ENCODE measurements at regions not wholly inside any gene's neighbourhood (a gene's known extent, or its start where the extent isn't known, plus 50 kb on each side); places are given as distances from the start of the nearest gene placed in this dataset.

GRCh38 chr13:87887459-87888123, 216.4 kb downstream of the SLITRK5 start:
- Histone ChIP-seq H3K4me3 (no peak overlapping the region), H3K27ac (replicated peaks) (no peak overlapping the region), H3K4me1 (no peaks in the 10 kb centered on the region), H3K27me3 (ENCODE audit: low read depth) (no peaks in the 10 kb centered on the region), H3K9me3 (replicated peaks) (peaks cover 11% of the 10 kb centered on the region), H3K36me3 (no peaks in the 10 kb centered on the region)
- intact Hi-C loops (cut with micrococcal nuclease) = no loop called here
- DNase-seq = no peak
- no peak for TF ChIP-seq CTCF (IDR thresholded peaks at IDR 0.05; ENCODE audit: borderline replicate concordance)

DNA sequence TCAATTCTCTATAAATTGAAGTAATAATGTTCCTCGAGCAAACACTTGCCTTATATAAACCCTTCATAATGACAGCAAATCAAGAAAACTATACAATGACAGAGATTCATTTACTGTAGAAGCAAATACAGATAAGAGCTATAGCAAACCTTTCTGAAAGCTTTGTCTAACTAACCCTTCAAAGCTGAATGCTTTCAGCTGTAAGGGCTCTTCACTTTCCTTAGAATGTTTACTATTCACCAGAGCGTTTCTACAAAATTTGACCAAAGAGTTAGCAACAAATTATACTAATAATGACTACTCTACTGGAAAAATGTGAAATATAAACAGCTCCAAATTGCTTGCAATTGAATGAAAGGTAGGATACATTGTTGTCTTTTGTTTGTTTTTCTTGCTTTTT, 218.1 kb downstream of the SLITRK5 start:
- Histone ChIP-seq H3K27ac (replicated peaks) (no peak overlapping the region), H3K27me3 (ENCODE audit: low read depth) (no peaks in the 10 kb centered on the region), H3K4me3 (no peak overlapping the region), H3K36me3 (no peaks in the 10 kb centered on the region), H3K9me3 (replicated peaks) (peaks cover 11% of the 10 kb centered on the region), H3K4me1 (no peaks in the 10 kb centered on the region)
- intact Hi-C loops (cut with micrococcal nuclease) = no loop called here
- no peak for DNase-seq
- TF ChIP-seq CTCF (IDR thresholded peaks at IDR 0.05; ENCODE audit: borderline replicate concordance) = no peak

- peaks cover 11% of the 10 kb centered on the region for H3K9me3 ChIP-seq (replicated peaks)
- H3K27ac ChIP-seq (replicated peaks) = no peak overlapping the region
- no peak for TF ChIP-seq CTCF (IDR thresholded peaks at IDR 0.05; ENCODE audit: borderline replicate concordance)
- H3K27me3 ChIP-seq (ENCODE audit: low read depth) = no peaks in the 10 kb centered on the region
- H3K4me1 ChIP-seq = no peaks in the 10 kb centered on the region
- intact Hi-C loops (cut with micrococcal nuclease) = no loop called here
- H3K4me3 ChIP-seq = no peak overlapping the region
- H3K36me3 ChIP-seq = no peaks in the 10 kb centered on the region
- DNase-seq = no peak
Measured at GRCh38 chr13:87893186-87893585, 222.0 kb downstream of the SLITRK5 start.

DNA sequence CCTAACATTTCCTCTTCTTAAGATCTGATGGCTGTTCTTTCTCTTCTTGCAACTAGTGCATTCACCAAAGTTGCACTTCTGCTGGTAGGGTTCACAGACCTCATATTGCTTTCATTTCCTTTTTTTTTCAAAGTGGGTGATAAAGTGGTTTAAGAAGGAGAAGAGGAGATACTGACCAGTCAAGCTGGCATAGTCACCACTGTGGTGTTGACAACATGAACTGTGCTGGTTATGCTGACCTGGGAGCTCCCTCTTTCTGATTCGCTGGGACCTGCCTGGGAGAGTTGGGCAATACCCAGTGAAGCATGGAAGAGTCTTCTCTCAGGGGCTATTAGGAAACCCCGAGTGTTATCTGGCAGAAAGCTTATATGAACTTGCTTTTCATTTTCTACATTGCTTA, 222.9 kb downstream of the SLITRK5 start:
- DNase-seq = no peak
- no peak overlapping the region for H3K4me3 ChIP-seq
- peaks cover 14% of the 10 kb centered on the region for H3K9me3 ChIP-seq (replicated peaks)
- H3K36me3 ChIP-seq = no peaks in the 10 kb centered on the region
- no peak overlapping the region for H3K27ac ChIP-seq (replicated peaks)
- intact Hi-C loops (cut with micrococcal nuclease) = no loop called here
- no peaks in the 10 kb centered on the region for H3K4me1 ChIP-seq
- no peak for TF ChIP-seq CTCF (IDR thresholded peaks at IDR 0.05; ENCODE audit: borderline replicate concordance)
- H3K27me3 ChIP-seq (ENCODE audit: low read depth) = no peaks in the 10 kb centered on the region

DNA sequence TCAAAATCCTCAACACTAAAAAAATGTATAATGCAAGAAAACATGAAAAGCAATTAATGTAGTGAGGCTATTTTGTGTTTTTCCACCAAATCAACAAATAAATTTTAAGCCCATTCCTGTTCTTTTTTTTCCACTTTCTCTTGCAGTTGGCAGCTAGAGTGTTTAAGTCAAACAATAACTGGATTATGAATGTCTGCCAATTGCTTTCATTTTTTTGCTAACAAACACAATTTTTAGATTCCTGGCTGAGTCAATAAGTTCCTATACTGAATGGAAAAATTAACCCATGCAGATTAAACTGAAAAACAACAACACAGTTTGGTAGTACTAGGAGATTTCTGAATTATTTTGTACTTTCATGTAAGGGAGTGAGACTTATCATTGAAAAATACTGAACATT, 232.4 kb downstream of the SLITRK5 start:
- no peaks in the 10 kb centered on the region for H3K4me1 ChIP-seq
- no peak overlapping the region for H3K4me3 ChIP-seq
- no peaks in the 10 kb centered on the region for H3K27me3 ChIP-seq (ENCODE audit: low read depth)
- H3K36me3 ChIP-seq = no peaks in the 10 kb centered on the region
- H3K9me3 ChIP-seq (replicated peaks) = peaks cover 11% of the 10 kb centered on the region
- no peak overlapping the region for H3K27ac ChIP-seq (replicated peaks)
- DNase-seq = no peak
- intact Hi-C loops (cut with micrococcal nuclease) = no loop called here
- TF ChIP-seq CTCF (IDR thresholded peaks at IDR 0.05; ENCODE audit: borderline replicate concordance) = no peak

All from left ventricle myocardium inferior (tissue), 1 donor.